LHCN-M2 (cell line): ENCODE measurements at regions not wholly inside any gene's neighbourhood (a gene's known extent, or its start where the extent isn't known, plus 50 kb on each side); places are given as distances from the start of the nearest gene placed in this dataset.
A peak's percentile ranks its signal among the peaks of the same experiment; 100 is the strongest.

Source experiments
- DNase-seq: peaks from one replicate; pipeline ENCODE4 v3.0.0-alpha.2; 2012; ENCODE audit warnings: low read depth

DNA sequence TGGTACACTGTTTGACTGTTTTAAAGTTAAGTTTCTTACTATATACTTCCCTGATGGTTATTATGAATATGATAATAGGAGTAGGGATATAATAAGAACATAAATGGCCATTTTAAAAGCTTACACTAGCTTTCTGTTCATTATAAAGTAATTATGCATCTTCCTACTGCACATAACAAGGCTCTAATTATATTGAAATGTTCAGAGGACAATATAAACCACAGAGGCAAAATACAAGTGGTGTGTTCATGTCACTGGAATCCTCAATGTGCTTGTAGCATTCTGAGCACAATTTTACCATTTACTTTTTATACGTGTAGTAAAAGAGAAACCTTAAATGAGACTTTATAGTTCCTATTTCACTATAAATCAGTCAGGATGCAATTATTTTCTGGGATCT, 268.3 kb downstream of the TMA16 start:
- no peak for DNase-seq

DNA sequence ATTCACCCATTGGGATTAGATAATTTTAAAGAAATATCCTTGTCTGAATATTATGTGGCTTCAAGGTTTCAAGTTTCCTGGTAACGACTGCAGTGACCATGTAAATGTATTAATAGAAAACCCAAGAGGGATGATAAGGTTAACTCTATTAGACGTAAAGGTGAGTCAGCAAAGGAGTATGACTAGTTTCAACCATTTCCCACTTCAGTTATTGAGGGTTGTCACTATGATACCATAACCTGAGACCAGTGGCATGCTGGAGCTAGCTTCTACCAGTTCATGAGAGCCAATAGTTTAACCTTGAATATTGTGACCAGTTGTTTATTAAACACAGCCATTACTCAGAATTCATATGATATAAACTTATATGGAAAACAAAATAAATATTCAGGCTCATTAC, 270.1 kb downstream of the TMA16 start:
- peak; percentile 8 for DNase-seq

DNA sequence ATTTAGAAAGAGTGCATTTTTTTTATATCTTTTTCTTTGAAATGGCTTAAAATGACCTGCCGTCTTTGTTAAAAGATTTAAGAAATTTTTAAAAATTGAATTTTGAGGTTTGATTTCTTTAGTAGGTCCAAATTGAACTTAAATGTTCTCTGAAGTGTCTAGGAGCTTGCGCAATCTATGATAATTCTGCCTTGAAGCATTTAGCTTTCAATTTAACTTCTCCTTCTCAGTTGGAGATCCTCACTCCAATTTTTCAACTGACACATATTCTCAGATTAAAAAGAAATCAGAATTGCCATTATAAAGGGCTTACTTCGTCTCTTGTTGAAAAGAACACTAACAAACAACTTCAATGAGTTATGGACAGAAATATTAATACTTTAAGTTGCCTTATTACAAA, 273.5 kb downstream of the TMA16 start:
- DNase-seq, result no peak

DNA sequence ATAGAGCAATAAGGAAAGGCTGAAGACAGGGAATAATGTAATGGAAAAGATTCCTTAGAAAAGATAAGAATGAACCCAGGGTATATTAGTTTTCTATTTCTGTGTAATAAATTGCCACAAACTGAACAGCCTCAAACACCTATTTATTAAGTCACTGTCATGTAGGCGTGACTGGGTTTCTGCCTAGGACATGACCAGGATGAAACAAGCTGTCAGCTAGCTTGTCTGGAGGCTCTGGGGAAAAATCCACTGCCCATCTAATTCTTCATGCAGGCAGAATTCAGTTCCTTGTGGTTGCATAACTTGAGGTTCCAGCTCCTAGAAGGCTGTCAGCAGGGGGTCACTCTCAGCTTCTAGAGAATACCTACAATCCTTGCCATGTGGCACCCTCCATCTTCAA, 277.7 kb downstream of the TMA16 start:
- DNase-seq, result no peak

DNA sequence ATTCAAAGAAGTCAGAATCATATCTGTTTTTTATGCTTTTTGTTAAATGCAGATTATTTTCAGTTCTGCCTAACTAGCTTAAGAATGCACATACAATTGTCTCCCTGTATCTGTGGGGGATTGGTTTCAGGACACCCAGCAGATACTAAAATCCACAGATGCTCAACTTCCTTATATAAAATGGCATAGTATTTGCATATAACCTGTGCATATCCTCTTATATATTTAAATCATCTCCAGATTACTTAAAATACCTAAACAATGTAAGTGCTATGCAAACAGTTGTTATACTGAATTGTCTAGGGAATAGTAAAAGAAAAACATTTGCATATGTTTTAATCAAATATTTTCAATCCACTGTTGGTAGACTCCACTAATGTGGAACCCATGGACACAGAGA, 279.4 kb downstream of the TMA16 start:
- no peak for DNase-seq

DNA sequence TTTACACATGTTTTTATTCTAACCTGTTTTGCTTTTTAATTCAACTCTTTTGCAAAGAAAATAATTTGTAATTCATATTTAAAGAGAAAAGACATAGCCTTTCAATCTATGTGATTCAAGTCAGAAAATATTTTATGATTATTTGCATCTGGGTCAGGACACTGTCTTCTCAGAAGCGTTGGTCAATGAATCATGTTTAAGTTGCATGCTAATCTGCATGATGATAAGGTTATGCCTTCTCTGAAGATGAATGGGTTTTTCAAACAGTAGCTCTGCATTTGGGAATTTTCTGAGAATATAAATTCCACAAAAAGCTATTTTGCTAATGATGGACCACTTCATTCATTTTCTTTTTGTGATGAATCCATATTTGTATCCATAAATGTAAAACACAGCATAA, 282.5 kb downstream of the TMA16 start:
- peak; percentile 8 for DNase-seq

DNA sequence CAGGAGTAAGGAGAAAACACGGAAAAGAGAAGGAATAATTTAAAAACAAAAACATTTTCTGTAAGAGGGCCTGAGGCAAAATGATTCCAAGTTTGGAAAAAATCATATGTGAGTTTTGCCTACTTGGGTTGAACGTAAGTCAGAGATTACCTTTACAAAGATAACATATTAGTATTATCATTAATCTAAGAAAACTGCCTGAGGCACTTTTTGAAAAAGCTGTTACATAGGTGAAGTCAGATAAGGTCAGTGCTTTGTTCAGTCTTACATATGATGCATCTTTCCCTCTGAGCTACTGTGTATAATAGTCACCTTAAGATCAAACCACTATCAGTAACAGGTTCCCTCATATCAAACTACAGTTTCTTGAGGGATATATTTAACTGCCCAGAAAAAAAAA, 287.2 kb downstream of the TMA16 start:
- DNase-seq, result no peak

DNA sequence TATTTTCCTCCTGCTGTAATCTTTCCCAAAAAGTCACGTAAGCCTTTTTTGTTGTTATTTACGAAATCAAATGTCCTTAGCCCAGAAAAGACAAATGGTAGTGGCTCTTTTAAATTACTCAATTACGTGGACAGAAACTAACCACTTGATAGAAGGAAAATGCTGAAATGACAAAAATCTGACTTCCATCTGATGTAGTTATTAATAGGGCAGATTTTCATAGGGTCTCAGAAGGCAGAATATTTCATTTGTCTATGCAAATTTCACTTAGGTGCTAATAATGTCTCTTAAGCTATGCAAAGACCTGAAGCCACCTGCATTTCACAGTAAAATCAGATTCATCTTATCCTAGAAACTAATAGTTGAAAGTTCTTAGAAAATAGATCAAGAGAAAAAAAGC, 295.7 kb downstream of the TMA16 start:
- DNase-seq, result no peak

DNA sequence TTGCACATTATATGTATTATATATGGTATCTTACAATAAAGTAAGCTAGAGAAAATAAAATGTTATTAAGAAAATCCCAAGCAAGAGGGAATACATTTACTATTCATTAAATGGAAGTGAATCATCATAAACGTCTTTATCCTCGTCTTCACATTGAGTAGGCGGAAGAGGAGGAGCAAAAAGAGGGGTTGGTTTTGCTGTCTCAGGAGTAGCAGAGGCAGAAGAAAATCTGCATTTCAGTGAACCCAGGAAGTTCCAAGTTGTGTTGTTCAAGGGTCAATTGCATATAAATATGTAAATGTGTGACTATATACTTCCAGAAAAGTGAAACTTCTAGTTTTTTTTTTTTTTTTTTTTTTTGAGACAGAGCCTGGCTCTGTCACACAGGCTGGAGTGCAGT, 301.4 kb downstream of the TMA16 start:
- no peak for DNase-seq

DNA sequence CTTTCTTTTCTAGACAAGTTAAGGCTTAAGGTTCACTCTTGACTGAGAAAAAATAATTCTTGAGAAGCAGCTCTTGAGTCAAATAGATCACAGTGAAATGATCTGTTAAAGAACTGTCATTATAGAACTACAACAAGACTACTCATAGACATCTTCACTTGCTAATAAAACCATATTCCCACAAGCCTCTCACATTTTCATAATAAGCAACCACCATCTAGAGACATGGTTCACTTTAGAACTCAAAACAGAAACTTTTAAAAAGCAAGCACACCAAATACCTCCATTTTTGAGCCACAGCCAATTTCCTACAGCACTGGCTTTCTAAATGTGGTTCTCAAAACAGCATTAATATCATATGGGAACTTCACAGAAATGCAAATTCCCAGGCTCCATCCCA, 309.5 kb downstream of the TMA16 start:
- no peak for DNase-seq

DNA sequence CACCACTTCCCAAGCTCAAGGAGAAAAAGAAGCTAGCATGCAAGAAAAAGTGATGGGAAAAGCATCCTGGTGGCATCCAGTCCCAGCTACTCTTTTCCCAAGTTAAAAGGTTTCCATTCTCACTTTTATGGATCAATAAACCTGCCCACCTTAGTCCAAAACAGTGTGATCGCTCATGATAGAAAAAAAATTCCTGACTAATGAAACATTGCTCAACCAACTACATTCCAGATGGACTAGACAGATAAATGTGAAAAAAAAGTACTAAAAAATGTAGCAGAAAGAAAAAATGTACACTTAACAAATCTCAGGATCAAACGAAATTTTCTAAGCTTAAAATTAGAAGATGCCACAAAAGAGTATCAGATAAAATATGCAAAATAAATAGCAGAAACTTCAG, 312.2 kb downstream of the TMA16 start:
- no peak for DNase-seq

DNA sequence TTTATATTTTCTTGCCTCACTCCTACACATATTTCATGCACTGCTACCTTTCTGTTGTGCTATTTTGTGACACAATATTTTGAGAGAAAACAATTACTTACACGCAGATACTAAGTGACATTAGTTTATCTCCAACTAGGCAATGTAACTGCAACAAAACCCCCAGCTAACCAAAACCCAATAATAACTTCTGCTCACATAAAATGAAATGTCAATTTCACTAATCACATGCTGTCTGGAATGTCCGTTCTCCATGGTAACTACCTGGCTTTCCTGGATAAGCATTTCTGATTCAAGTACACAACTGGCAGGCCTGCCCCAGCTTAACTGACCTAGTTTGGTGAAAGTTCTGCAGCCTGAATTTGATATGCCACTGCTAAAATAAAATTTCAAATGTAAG, 313.5 kb downstream of the TMA16 start:
- no peak for DNase-seq

DNA sequence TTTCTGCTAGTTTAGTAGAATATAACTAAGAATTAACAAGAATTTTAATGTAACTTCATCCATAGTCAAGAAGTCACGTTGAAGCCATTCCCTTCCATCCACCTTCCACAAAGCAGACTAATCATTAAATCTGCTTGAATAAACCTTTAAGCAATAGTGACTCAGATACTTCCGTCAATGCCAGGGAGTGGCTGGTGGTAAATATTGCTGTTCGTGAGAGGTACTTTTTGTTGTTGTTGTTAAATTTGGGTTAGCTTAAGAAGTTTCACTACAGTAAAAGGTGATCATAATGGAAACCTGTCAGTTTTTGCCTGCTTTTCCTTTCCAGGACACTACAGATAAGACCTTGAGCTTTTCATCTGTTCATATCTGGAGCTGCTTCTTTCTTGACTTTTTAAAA, 316.3 kb downstream of the TMA16 start:
- no peak for DNase-seq

DNA sequence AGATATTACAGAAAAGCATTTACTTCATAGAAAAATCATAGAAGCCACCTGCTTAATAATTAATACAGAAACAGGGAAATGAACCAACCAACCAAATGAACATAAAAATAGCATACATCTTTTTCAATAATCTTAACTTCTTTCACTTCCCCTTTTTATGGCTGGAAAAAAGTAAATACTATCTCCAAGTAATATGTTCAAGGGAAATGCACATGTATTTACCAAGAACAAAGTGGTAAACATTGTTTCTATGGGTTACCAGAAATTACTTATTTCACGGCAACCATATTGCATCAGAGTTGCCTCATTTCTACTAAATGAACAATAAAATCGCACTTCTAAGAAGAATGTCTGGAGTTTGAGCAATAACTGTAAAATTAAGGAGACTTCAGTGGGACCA, 321.3 kb downstream of the TMA16 start:
- no peak for DNase-seq

DNA sequence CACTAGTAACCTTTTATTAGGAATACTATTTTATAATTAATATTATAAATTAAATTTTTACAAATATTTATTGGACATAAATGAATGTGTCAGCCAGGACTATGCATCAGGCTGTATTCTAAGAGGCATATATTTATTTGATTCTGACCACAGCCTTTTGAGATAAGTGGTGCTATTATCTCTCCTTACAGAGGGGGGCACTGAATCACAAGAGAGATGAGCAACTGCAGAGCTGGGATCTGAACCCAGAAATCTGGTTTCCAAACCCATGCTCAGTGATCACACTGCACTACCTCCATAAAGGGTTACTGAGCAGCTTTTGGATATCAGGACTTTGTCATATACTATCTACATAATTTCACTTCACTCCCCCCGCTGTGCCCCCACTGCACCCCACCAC, 322.0 kb downstream of the TMA16 start:
- DNase-seq, result peak; percentile 19

DNA sequence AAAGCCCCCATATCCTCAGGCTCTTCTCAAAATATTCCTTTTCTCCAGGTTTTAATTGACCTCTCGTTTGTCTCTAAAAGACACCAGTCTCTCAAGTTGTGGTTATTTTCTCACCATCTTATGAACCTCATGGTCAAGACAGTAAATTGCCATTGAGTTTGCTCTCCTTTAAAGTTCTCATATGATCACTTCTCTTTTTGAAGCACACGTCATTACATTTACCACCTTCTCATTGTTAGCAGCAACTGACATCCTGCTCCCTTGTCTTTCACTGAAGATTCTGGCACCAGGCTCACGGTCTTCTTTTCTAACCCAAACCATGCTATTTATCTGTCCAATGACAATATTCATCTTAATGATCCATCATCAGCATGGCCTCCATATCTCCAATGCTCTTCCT, 324.2 kb downstream of the TMA16 start:
- no peak for DNase-seq

DNA sequence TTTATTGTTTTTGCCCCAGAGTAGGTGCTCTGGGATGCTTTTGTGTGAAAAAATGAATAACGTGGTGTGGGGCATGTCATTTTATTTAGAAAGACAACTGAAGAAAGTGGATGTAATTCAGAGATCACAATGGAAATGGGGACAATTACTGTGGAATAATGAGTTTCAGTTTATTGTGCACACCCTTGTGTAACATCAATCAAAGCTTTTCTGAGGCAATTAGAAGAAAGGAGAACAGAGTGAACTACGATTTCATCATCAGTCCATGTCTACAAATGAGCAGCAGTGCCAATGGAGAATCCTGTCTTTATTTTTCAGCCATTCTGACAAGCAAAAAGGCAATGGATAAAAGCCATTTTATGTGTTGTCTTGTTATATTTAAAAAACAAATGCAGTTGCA, 339.2 kb downstream of the TMA16 start:
- no peak for DNase-seq

DNA sequence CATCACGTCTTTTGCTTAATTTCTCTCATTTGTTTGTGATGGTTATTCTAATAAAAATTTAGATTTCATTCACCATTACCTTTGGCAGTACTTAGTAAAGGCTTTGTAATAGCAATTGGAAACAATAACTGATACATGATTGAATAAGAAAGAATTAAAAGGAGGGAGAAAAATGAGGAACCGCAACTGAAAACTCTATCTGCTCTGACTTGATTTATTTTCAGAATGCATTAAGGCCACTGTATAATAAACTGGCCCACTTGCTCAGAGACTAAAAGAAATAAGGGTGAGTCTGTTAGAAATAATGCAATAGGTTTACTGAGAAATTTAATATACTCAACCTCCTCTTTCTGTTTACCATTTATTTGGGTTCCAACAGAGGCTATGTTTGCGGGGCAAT, 351.5 kb downstream of the TMA16 start:
- DNase-seq, result no peak

DNA sequence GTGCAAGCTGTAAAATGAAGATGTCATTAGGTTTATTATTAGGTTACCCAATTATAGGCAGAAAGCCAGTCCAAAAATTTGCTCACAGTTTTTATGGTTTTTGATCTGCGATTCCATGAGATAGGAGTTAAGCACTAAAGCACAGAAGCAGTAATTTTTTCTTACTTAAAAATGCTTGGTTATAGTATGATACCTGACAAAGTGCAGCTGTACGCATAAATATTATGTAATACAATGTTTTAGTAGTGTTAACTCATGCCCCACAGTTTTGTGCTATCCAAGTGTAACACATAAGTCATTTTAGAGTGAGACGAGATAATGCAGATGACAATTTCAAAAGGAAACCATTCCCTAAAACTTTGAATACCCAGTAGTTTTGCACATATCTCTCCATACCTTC, 357.8 kb downstream of the TMA16 start:
- DNase-seq, result no peak

DNA sequence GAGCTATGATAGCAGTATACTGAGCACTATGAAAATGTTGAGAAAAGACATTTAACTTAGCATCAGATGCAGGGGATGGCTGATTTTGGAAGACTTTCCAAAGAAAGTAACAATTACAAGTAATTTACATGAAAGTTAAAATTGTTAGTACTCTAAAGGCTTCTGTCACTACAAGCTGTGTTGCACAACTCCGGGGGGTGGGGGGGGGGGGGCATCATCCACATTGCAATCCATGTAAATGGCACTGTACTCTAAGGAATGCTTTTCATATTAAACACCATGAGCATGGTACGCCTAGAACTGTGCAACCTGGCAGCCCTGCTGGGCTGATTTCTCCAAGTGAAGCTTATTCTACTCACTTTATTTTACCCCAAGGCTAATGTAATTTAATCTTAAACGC, 363.4 kb downstream of the TMA16 start:
- DNase-seq, result no peak

DNA sequence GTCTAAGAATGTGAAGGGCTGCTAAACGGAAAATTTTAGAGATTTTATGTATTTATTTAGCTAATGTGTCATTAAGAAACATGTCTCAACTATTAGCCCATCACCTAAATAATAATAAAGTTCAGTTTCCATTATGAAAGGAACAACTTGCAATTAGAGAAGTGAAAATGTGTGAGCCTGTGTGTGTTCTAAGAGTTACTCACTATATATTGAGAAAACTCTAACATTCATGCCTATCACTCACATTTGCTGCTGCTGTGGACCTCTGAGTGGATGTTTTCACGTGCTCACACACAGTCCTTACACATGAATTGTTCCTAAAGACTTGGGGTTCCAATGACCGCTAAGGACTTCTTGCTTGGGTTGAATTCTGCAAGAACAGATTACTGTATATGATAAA, 364.0 kb downstream of the TMA16 start:
- no peak for DNase-seq

DNA sequence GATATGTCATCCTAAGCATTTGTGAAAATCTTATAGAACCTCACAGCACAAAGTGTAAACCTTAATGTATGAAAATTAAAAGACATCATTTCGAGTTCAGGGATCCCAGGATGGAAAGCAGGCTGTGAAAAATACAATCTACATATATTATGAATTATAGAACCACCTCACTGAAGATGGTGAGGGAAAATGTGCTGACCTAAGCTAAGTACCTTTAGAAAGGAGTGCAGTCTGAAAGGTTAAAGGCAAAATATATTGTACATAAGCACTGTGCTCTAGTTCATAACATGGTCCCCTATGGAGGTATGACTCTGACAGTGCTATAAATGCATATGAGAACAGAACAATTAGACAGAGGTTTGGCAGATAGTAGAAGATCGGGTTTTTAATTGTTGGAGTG, 368.6 kb downstream of the TMA16 start:
- no peak for DNase-seq

DNA sequence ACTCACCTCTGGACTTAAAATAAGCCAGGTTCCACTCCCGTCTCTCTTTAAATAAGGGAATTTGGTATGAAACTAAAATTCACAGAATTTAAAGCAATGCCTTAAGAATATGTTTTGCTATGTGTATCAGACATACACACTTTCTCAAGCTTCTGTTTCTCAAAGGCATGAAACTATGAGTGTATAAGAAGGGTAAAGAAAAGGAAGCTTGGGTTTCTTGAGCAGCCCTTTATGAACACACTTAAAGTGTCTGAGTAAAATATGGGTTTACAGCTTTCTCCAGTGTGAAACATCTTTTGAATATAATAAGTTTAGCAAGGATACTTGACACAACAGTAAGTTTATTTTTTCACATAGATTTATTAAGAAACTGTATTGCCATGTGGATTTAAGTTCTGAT, 370.5 kb downstream of the TMA16 start:
- DNase-seq, result no peak

DNA sequence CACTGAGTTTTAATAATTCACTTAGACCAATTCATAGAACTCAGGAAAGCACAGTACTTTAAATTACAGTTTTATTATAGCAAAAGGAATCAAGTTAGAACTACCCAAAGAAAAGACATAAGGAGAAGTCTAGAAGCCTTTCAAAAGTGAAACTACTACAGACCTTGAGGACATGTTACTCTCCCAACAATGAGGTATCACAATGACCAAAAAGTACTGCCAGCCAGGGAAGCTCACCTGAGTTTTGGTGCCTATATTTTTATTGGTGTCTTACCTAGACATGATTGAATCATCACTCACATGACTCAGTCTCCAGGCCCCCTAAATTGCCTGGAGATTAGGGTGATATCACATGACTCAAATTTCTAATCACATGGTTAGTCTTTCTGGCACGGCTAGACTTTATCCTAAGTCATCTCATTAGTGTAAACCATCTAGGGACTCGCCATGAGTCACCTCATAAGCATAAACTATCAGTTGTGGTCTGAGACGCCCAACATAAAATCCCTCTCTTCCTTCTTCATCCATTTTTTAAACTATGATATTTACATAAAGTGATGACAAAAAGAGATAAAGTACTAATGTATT, 372.3 kb downstream of the TMA16 start:
- peak; percentile 73 for DNase-seq

DNA sequence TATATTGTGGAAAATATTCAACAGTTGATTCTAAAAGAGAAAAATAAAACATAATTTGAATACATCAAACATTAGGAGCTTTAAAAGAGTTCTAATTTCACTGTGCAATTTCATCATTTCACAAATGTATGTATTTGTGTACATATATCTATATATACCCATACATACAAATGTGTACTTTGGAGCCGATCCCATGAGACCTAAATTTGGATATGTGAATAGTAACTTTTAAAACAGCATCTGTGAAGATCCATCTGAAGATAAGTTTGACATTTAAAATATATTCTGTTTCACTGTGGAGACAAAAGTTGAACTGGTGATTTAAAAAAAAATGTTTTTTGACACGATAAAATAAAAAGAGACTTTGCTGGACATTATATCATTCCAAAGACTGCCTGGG, 374.0 kb downstream of the TMA16 start:
- no peak for DNase-seq
